HG03439 (cell line): ENCODE measurements at regions not wholly inside any gene's neighbourhood (a gene's known extent, or its start where the extent isn't known, plus 50 kb on each side); places are given as distances from the start of the nearest gene placed in this dataset.
"Not testable (repeated sequence)": the region's sequence is repeated elsewhere in the genome, so short reads cannot be mapped to it uniquely, and the experiment has no call there.

ENCODE experiments used
- ATAC-seq: cut with Tn5 transposase; IDR thresholded peaks from one replicate; pipeline ENCODE4 v1.9.1; 2021; ENCODE audit warnings: mild to moderate bottlenecking, moderate library complexity; ENCODE audit not compliant: unreplicated experiment

DNA sequence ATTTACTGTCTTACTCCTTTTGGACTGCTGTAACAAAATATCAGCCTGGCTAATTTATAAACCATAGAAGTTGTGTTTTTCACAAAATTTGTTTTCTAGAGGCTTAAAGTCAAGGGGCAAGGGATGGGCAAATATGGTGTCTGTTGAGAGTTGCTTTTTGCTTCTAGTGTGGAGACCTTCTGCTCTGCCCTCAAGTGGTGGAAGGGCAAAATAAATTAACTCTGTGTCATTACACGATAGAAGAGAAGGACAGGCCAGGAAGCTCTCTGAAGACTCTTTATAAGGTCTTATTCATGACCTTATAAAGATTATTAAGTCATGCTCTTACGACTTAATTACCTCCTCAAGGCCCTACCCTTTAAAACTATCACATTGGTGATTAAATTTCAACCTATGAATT lies 181.2 kb upstream of the LRATD1 start:
- ATAC-seq, result no peak

DNA sequence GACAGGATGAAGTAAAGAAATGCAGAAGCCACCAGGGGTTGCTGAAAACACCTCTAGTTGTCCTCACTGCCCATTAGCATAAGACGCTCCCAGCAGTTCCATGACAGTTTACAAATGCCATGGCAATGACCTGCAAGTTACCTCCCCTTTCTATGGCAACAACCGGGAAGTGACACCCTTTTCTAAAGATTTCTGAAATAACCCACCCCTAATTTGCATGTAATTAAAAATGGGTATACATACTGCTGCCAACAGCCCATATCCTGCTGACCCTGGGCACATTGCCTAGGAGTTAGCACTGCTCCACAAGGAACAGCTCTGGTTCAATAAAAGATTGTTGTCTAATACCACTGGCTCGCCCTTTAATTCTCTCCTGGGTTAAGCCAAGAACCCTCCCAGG lies 178.3 kb upstream of the LRATD1 start:
- no peak for ATAC-seq

DNA sequence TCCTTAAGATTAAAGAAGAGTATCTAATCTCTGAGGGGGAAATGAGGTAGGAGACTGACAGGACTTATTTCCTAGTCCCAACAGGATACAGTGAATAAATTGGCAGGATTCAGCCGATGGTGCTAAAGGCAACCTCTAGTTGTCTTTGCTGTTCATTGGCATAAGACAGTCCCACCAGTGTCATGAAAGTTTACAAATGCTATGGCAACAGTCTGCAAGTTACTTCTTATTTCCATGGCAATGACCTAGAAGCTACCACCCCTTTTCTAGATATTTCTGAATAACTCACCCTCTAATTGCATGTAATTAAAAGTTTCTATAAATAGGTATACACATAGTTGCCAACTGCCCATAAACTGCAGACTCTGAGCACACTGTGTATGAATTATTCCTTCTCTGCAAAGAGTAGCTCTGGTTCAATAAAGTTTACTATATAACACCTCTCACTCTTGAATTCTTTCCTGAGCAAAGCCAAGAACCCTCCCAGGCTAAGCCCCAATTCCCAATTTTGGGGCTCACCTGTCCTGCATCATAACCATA lies 172.7 kb upstream of the LRATD1 start:
- no peak for ATAC-seq

DNA sequence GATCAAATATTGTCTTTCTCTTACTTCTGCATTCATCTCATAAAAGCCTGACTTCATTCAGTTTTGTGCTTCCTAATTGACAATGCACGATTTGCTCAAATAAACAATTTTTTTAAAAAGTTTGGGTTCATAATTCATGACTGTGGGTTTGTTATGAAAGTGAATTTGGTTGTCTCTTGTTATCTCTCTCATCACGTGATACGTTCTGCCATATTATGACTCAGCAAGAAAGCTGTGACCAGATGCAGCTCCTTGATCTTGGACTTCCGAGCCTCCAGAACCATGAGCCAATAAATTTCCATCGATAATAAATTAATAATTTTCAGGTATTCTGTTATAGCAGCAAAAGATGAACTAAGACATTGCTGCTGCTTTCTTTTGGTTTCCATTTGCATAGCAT lies 156.5 kb upstream of the LRATD1 start:
- ATAC-seq, result no peak

DNA sequence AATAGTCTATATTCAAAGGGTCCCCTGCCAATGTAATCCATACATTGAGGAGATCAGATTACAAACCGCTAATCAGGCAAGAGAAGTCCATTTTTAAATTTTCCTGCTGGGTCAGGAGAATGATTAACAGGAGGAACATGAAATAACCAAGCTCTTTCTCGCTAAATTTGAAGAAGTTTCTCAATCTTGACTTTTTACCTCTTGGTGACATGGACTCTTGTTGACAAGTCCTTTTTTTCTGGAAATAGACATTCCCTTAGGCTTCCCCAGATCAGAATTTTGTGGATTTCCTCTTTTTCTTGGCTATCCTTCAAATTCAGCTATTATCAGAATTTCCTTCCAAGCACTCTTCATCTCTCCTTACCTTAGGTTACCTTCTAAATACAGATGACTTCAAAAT lies 153.0 kb upstream of the LRATD1 start:
- no peak for ATAC-seq

DNA sequence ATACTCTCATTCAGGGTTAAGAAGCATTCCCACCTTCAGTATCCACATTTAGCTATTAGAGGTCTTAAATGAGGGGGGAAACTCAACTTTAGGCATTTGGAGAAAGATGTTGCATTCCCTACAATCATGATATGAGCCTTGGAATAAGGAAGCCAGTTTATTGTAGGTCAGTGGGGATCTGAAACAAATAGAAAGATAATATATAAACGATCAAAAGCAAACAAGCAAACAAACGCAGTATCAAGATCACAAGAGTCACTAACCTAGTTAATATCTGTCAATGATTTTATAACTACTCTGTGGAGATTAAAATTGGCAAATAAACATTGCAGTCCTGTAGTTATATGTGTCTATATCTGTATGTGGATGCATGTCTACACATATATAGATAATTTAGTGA lies 152.4 kb upstream of the LRATD1 start:
- no peak for ATAC-seq

DNA sequence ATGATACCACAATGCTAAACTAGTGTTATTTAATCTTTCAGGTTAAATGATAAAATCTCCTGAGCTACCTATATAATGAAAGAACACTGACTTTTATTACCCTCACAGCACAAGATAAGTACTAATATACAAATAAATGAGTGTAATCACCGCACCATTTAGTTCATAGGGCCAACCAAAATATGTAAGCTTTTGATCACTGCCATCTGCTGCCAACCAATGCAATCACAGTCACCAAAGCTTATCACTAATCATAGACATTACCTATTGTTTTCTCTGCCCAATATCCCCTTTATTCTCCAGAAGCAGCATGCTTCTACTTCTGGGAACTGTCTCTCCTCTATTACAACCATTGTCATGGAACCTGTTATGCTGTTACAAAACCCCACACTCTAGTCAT lies 151.6 kb upstream of the LRATD1 start:
- no peak for ATAC-seq

DNA sequence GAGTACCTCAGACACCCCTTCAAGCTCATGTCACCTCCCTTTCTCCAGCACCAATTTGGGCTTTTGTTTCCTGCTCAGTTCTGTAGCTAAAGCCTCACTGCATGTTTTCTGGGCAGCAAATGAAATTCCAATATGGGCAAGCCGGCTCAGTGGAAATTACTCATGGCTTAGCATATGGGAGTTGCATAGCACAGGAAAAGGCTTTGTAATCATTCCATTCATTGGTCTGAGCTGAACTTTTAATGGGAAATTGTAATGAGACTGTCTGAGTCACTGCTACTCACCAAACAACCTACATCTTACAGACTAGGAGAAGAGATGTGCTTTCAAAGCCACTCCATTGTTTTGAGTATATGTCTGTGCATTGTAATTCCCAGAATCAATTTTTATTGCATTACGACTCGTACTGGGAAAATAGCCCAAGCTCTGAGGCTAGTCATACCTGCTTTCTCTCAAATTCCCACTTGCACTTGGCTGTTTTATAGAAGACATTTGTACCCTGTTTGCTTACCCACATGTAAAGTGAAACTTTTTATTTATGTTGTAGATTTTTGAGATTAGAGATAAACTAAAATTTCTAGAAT lies 139.5 kb upstream of the LRATD1 start:
- ATAC-seq, result no peak

DNA sequence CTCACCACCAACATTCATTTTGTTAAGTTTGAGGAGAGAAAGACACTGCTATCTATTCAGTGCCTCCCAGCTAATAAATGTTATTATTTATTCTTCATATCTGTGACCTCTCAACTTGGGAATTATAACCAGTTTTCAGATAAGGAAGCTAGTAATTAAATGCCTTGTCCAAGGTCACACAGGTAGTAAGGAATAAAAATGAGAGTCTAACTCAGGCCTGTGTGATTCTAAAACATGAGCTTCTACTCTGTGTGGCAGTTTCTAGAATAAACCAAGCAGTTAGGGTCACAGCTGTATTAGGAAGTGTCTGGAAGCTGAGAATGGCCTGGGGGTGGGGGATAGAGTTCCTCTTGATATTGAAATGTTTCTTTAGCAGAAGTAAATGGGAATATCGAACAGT lies 137.8 kb upstream of the LRATD1 start:
- ATAC-seq, result no peak

DNA sequence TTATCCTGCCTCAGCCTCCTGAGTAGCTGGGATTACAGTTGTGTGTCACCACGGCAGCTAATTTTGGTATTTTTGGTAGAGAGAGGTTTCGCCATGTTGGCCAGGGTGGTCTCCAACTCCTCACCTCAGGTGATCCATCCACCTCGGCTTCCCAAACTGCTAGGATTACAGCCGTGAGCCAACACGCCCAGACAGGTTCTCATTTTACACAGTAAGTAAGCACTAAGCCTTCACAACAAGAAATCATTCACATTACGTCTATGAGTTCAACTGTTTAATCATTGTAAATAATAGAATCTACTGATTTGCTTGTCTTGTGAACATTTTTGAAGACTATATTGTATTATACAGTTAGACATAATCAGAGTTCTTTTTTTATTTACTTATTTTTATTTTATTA lies 131.5 kb upstream of the LRATD1 start:
- no peak for ATAC-seq

DNA sequence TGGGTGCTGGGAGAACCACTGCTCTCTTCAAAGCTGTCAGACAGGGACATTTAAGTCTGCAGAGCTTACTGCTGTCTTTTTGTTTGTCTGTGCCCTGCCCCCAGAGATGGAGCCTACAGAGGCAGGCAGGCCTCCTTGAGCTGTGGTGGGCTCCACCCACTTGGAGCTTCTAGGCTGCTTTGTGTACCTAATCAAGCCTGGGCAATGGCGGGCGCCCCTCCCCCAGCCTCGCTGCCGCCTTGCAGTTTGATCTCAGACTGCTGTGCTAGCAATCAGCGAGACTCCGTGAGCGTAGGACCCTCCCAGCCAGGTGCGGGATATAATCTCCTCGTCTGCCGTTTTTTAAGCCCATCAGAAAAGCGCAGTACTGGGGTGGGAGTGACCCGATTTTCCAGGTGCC lies 125.6 kb upstream of the LRATD1 start:
- not testable (repeated sequence) for ATAC-seq

DNA sequence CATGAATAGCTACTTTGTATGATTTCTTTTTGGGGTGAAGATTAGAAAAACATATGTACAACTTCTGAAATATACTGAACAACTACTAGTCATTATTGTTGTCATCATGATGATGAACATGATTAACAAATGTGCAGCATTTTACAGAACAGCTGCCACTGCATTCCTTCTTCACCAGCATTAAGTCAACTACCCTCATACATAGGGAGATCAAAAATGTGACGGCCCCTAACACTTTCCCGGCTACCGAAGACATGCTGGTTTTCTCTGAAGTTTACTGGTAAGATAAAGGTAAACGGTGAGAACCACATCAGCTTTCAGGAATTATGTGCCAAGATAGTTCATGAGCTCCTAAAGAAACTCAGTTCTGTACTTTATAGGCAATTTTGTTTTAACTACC lies 121.0 kb upstream of the LRATD1 start:
- no peak for ATAC-seq

DNA sequence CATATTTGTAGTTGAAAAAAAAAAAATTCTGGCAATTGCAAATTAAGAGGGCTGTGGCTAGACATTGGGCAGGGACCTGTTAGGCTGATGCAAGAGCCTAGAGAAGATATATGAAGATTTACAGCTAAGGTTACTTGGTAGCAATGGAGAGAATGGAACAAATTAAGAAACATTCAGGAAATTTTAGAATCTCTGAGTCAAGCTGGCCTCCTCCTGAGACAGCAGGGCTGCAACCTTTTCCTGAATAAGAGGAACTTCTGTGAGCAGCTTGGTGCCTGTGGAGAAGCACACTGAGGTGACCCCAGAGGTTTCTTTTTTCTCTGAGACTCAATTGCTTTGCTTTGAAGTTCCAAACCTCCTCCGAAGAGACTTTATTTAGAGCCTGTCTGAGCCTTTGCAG lies 118.6 kb upstream of the LRATD1 start:
- ATAC-seq, result no peak

DNA sequence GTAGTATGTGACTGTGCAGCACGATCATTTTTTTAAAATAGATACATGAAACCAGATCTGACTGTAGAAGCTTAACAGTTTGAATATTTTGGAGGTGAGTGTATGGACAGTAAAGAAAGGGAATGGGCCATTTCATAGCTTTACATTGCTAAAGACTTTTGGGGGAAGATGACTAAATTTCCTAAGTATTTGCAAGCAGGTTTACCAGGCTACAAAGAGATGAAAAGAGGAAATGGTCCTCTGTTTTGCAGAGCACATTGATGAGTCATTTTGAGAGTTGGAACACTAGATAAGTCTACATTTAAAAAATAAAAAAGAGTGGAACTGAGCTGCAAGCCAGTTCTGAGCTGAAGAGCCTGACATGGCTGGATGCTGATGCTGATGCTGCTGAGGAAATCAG lies 115.7 kb upstream of the LRATD1 start:
- ATAC-seq, result no peak

DNA sequence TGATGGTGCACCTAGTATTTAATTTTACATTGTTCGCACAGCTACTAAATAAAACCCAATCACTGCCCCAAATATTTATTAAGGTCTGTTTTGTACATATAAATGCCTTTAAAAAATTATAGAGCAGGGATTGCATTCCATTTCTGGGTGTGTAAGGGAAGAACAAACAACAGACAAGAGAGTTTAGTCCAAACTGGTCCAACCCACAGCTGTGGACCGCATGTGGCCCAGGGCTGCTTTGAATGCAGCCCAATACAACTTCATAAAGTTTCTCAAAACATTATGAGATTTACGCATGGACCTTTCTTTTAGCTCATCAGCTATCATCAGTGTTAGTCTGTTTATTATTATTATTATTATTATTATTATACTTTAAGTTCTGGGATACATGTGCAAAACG lies 114.8 kb upstream of the LRATD1 start:
- no peak for ATAC-seq

DNA sequence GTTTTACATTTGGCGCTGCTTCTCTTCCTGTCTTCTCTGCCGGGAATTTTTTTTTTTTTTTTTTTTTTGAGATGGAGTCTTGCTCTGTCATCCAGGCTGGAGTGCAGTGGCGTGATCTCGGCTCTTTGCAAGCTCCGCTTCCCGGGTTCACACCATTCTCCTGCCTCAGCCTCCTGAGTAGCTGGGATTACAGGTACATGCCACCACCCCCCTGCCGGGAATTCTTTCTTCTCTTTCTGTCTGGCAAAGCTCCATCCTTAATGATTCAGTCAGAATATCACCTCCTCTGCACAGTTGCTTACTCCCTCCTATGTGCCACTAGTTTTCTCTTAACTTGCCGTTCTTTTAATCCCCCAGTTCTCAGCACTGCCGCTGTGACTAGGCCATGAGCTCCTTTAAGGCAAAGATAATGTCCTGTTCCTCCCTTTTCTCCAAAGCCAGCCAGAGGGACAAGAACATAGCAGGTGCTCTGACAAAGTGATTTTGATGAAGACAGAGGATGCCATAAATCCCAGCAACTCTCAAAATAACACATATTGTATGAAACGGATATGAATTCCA lies 112.1 kb upstream of the LRATD1 start:
- no peak for ATAC-seq

DNA sequence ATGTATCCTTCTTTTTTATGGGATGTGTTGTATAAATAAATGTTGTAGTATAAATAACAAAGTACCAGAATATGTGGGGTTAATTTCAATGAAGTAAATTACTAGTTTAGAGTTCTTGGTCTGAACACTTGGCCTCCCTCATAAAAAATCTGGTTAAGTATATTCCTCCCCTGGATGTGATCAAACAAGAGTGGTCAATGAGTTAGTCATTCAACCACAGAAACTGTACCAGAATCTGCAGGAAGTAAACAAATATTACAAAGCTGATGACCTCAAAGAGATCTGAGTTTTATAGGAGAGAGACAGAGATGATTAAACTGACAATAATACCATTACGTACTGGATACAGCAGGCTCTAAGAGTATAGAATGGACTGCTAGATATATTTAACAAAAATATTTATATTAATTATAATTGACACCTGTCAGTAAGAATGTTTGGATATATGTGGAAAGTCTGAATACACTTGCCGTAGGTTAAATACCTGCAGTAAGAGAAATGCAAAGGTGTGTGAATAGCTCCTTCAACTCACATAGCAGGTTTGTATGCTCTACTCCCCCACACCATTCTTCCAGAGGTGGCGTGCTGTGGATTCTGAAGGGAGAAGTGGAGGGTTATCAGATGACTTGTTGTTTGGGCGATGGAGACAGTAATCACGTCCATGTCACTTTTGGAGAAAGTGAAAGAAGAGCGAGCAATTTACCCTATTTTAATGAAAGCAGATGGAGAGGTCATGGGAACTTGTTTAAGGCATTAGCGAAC lies 108.3 kb upstream of the LRATD1 start:
- ATAC-seq, result no peak

DNA sequence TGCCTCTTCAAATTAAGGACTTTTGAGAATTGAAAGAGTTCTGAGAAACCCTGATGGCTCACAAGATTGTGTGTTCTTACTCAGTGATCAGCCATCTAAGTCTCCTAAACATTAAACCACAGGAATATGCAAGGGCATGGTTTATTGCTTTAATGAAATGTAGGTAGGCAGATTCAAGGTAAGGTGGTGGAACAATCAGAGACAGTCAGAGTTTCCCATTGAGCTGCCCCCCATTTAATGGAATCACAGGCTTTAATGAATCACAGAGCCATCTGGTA lies 107.8 kb upstream of the LRATD1 start:
- no peak for ATAC-seq

DNA sequence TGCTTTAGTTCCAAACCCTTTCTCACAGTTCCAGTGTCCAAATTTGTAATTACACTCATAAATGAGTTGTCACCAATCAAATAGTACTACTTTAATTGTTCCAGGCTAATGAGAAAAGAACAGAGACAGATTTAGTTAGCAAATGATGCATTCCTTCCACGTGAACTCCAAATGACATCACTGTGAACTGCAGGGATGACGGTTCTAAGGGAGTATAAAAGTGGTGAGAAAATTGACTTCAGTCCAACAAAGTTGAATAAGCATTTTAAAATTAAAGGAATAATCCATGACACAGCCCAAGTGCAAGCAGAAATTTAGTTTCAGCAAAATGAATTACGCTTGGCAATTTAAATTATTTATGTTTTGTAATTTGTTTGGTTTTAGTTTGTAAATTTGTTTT lies 102.0 kb upstream of the LRATD1 start:
- ATAC-seq, result no peak

DNA sequence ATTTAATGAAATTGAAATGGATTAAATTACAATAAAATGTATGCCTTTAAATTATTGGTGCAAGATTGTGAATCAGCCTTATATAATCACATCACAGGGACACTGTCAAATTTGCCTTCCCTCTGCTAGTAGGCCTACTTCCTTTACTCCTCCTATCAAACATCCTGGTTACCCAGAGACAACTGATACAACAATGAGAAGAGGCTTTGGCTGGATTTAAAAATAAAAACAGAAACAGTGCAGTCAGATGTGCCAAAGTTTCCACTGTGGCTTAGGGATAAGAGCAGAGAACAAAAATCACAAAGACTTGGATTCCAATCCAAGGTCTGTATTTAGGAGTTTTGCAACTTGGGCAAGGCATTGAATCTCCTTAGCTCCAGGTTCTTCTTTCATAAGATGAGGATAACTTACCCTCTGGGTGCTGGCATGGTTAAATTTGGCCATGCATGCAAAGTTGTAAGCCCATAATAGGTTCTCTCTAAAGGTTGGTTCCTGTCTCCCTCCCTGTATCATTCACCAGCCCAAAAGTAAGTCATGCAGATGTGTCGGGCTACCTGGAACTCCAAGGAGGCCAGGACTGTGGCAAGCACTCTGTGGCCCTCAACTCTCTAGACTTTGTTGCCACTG lies 99.3 kb upstream of the LRATD1 start:
- ATAC-seq, result no peak

DNA sequence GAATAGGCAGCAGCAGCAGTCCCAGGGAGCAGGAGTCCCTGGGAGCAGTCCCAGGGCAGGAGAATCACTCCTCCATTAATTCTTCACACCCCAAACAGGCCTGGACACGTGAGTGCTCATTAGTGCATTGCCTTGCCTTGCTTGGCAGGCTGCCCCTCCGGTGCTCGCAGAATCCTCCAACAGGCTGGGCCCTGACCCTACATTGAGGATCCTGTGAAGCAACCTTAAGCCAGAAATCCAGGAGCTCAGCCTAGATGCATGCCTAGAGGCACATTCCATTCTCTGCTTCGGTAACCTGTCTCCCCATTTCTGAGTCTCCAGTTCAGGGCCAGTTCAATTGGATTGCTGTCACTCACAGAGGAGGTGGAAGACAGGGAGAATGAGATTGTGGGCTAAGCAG lies 97.4 kb upstream of the LRATD1 start:
- no peak for ATAC-seq

DNA sequence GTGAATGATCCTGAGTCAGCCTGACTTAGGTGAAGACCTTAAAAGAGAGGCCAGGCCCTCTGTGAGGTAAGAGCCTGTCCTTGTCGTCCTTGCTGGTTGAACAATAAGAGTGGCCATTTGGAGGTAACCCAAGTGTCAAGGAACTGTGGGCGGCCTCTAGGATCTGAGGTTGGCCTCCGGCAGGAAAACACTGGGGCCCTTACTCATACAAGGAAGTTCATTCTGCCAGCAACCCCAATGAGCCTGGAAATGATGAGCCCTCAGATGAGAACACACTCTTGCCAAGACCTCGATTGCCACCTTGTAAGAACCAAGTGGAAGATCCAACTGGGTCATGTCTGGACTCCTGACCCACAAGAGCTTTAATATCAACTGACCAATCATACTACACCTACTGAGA lies 95.5 kb upstream of the LRATD1 start:
- no peak for ATAC-seq
